Mesendoderm (in vitro differentiated cells): ENCODE measurements at regions not wholly inside any gene's neighbourhood (a gene's known extent, or its start where the extent isn't known, plus 50 kb on each side); places are given as distances from the start of the nearest gene placed in this dataset.
"Not testable (repeated sequence)": the region's sequence is repeated elsewhere in the genome, so short reads cannot be mapped to it uniquely, and the experiment has no call there.

ENCODE experiments used
- DNase-seq: peaks from one replicate; pipeline ENCODE4 v3.0.0; 2013
- H2AK5ac ChIP-seq: 2 replicates; pipeline ENCODE4 v1.6.1; 2013; ENCODE audit warnings: low read length, inconsistent platforms
- H2BK120ac ChIP-seq: 2 replicates; pipeline ENCODE4 v1.6.1; 2013; ENCODE audit warnings: low read depth, mild to moderate bottlenecking, low read length, moderate library complexity, mixed read lengths
- H2BK15ac ChIP-seq: replicated peaks from 2 replicates; pipeline ENCODE4 v1.6.1; 2013; ENCODE audit warnings: low read depth, mild to moderate bottlenecking, moderate library complexity
- H2BK5ac ChIP-seq: 2 replicates; pipeline ENCODE4 v1.6.1; 2013; ENCODE audit warnings: low read length, inconsistent platforms
- H3K18ac ChIP-seq: 2 replicates; pipeline ENCODE4 v1.6.1; 2013; ENCODE audit warnings: mild to moderate bottlenecking, low read length, mixed read lengths
- H3K23ac ChIP-seq: one replicate; pipeline ENCODE4 v1.6.1; 2013; ENCODE audit warnings: low read length
- H3K27ac ChIP-seq: 2 replicates; pipeline ENCODE4 v1.5.1; 2013; ENCODE audit warnings: low read depth, mild to moderate bottlenecking, inconsistent platforms, low read length, moderate library complexity
- H3K27me3 ChIP-seq: 2 replicates; pipeline ENCODE4 v1.6.1; 2013; ENCODE audit warnings: low read length, control low read depth, mild to moderate bottlenecking, inconsistent platforms; ENCODE audit not compliant: insufficient read depth, poor library complexity
- H3K36me3 ChIP-seq: 2 replicates; pipeline ENCODE4 v1.6.1; 2013; ENCODE audit warnings: low read length, inconsistent platforms; ENCODE audit not compliant: control insufficient read depth, insufficient read depth
- H3K4ac ChIP-seq: one replicate; pipeline ENCODE4 v1.6.1; 2013; ENCODE audit warnings: low read depth, mild to moderate bottlenecking, low read length, moderate library complexity
- H3K4me1 ChIP-seq: 2 replicates; pipeline ENCODE4 v1.6.1; 2013; ENCODE audit warnings: low read depth, low read length, inconsistent platforms; ENCODE audit not compliant: control insufficient read depth
- H3K4me2 ChIP-seq: 2 replicates; pipeline ENCODE4 v1.6.1; 2013; ENCODE audit warnings: low read length
- H3K4me3 ChIP-seq: 2 replicates; pipeline ENCODE4 v1.5.1; 2013; ENCODE audit warnings: mild to moderate bottlenecking, low read length
- H3K56ac ChIP-seq: one replicate; pipeline ENCODE4 v1.6.1; 2013; ENCODE audit warnings: low read length
- H3K79me1 ChIP-seq: 2 replicates; pipeline ENCODE4 v1.6.1; 2013; ENCODE audit warnings: low read length, inconsistent platforms
- H3K79me2 ChIP-seq: 2 replicates; pipeline ENCODE4 v1.6.1; 2013; ENCODE audit warnings: mild to moderate bottlenecking, low read length; ENCODE audit not compliant: control insufficient read depth, insufficient read depth
- H3K9ac ChIP-seq: 2 replicates; pipeline ENCODE4 v1.6.1; 2013; ENCODE audit warnings: low read length, inconsistent platforms
- H4K5ac ChIP-seq: one replicate; pipeline ENCODE4 v1.6.1; 2013; ENCODE audit warnings: low read length
- H4K8ac ChIP-seq: one replicate; pipeline ENCODE4 v1.6.1; 2013; ENCODE audit warnings: low read depth, mild to moderate bottlenecking, control low read depth, low read length, moderate library complexity
- WGBS: extraction: QIAGEN DNeasy Blood & Tissue Kit; methylation state at CpG from one replicate; pipeline ENCODE4 v1.1.7; 2013; ENCODE audit warnings: low lambda C conversion rate, missing lambda C conversion rate; ENCODE audit not compliant: insufficient coverage; ENCODE audit errors: extremely low coverage; 5-methylcytosine and 5-hydroxymethylcytosine counted together

GRCh38 chr7:149681274-149681673, 92.1 kb downstream of the ZNF467 start:
- Histone ChIP-seq H4K5ac (no peak overlapping the region), H3K79me2 (no peaks in the 10 kb centered on the region), H3K56ac (no peak overlapping the region), H3K23ac (no peak overlapping the region), H2BK120ac (peak overlapping the region; percentile 45), H3K4me3 (no peak overlapping the region), H3K4ac (no peak overlapping the region), H3K4me2 (no peak overlapping the region), H2BK15ac (no peak overlapping the region), H3K27me3 (no peaks in the 10 kb centered on the region), H2AK5ac (no peak overlapping the region), H3K9ac (no peak overlapping the region), H2BK5ac (no peak overlapping the region), H3K18ac (no peak overlapping the region), H3K27ac (no peak overlapping the region), H4K8ac (no peak overlapping the region), H3K4me1 (peaks cover 4% of the 10 kb centered on the region), H3K36me3 (no peaks in the 10 kb centered on the region), H3K79me1 (no peaks in the 10 kb centered on the region)
- no peak for DNase-seq
- no CpG with 5 or more reads among the region's 1 CpG for whole genome bisulfite sequencing

- Histone ChIP-seq H3K18ac (no peak overlapping the region), H3K23ac (no peak overlapping the region), H3K4ac (no peak overlapping the region), H2BK15ac (no peak overlapping the region), H3K4me2 (no peak overlapping the region), H3K4me3 (no peak overlapping the region), H3K27me3 (no peaks in the 10 kb centered on the region), H2AK5ac (no peak overlapping the region), H3K9ac (no peak overlapping the region), H3K56ac (no peak overlapping the region), H2BK120ac (no peak overlapping the region), H3K79me2 (no peaks in the 10 kb centered on the region), H3K27ac (no peak overlapping the region), H2BK5ac (no peak overlapping the region), H3K4me1 (peaks cover 4% of the 10 kb centered on the region), H3K79me1 (no peaks in the 10 kb centered on the region), H4K5ac (no peak overlapping the region), H3K36me3 (no peaks in the 10 kb centered on the region), H4K8ac (no peak overlapping the region)
- no peak for DNase-seq
- WGBS: no CpG with 5 or more reads among the region's 2 CpGs
Observed at GRCh38 chr7:149680331-149681025, 92.9 kb downstream of the ZNF467 start.

GRCh38 chr7:149674728-149675385, 98.5 kb downstream of the ZNF467 start:
- not testable (repeated sequence) for H3K9ac ChIP-seq, H3K79me2 ChIP-seq, H4K8ac ChIP-seq, H2BK120ac ChIP-seq, H3K27ac ChIP-seq, H3K18ac ChIP-seq, H3K36me3 ChIP-seq, H3K4ac ChIP-seq, H2BK5ac ChIP-seq, H4K5ac ChIP-seq, H3K56ac ChIP-seq, H3K79me1 ChIP-seq, H3K27me3 ChIP-seq, H2AK5ac ChIP-seq, H3K4me1 ChIP-seq, H2BK15ac ChIP-seq, H3K4me2 ChIP-seq, H3K4me3 ChIP-seq, DNase-seq, H3K23ac ChIP-seq
- WGBS: no CpG with 5 or more reads among the region's 10 CpGs

- Histone ChIP-seq H3K27me3 (no peaks in the 10 kb centered on the region), H2BK5ac (no peak overlapping the region), H3K27ac (no peak overlapping the region), H4K5ac (no peak overlapping the region), H3K56ac (no peak overlapping the region), H3K4me1 (no peaks in the 10 kb centered on the region), H3K79me1 (no peaks in the 10 kb centered on the region), H4K8ac (no peak overlapping the region), H3K18ac (peak overlapping the region; percentile 60), H2BK120ac (no peak overlapping the region), H3K4me3 (no peak overlapping the region), H3K36me3 (no peaks in the 10 kb centered on the region), H3K79me2 (no peaks in the 10 kb centered on the region), H3K23ac (no peak overlapping the region), H3K4me2 (no peak overlapping the region), H3K9ac (no peak overlapping the region), H2AK5ac (no peak overlapping the region), H3K4ac (no peak overlapping the region), H2BK15ac (no peak overlapping the region)
- WGBS: no CpG with 5 or more reads among the region's 5 CpGs
- no peak for DNase-seq
Observed at GRCh38 chr7:149673006-149673405, 100.4 kb downstream of the ZNF467 start.

GRCh38 chr7:149670288-149670687, 103.1 kb downstream of the ZNF467 start:
- Histone ChIP-seq H3K4me2 (no peak overlapping the region), H4K8ac (no peak overlapping the region), H3K79me2 (no peaks in the 10 kb centered on the region), H2BK120ac (no peak overlapping the region), H3K18ac (no peak overlapping the region), H3K23ac (no peak overlapping the region), H3K79me1 (no peaks in the 10 kb centered on the region), H3K36me3 (no peaks in the 10 kb centered on the region), H2BK5ac (no peak overlapping the region), H3K9ac (no peak overlapping the region), H2AK5ac (no peak overlapping the region), H3K4ac (no peak overlapping the region), H3K27me3 (no peaks in the 10 kb centered on the region), H3K27ac (no peak overlapping the region), H3K4me3 (no peak overlapping the region), H3K4me1 (no peaks in the 10 kb centered on the region), H3K56ac (no peak overlapping the region), H2BK15ac (no peak overlapping the region), H4K5ac (no peak overlapping the region)
- no peak for DNase-seq
- no CpG with 5 or more reads among the region's 1 CpG for whole genome bisulfite sequencing
